ENCODE measurements at regions not wholly inside any gene's neighbourhood (a gene's known extent, or its start where the extent isn't known, plus 50 kb on each side); places are given as distances from the start of the nearest gene placed in this dataset.

DNA sequence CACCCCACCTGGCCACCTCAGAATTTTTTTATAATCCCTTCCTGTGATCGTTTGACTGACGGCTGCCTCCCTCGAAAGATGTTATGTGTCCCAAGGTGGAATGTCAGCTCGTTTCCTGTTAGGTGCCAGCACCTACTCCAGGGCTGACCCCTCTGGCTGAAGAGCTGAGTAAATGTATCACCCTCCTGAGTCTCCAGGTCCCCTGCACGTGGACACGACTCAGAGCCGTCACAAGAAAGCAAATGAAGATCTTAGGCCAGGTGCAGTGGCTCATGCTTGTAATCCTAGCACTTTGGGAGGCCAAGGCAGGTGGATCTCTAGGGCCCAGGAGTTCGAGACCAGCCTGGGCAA is 273.2 kb downstream of the C16orf95 start:
- TF ChIP-seq POLR2A (IDR thresholded peaks at IDR 0.05) (no peak), POLR2AphosphoS5 (IDR thresholded peaks at IDR 0.05) (no peak)
- TF ChIP-seq, protein P1, sequence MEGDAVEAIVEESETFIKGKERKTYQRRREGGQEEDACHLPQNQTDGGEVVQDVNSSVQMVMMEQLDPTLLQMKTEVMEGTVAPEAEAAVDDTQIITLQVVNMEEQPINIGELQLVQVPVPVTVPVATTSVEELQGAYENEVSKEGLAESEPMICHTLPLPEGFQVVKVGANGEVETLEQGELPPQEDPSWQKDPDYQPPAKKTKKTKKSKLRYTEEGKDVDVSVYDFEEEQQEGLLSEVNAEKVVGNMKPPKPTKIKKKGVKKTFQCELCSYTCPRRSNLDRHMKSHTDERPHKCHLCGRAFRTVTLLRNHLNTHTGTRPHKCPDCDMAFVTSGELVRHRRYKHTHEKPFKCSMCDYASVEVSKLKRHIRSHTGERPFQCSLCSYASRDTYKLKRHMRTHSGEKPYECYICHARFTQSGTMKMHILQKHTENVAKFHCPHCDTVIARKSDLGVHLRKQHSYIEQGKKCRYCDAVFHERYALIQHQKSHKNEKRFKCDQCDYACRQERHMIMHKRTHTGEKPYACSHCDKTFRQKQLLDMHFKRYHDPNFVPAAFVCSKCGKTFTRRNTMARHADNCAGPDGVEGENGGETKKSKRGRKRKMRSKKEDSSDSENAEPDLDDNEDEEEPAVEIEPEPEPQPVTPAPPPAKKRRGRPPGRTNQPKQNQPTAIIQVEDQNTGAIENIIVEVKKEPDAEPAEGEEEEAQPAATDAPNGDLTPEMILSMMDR (IDR thresholded peaks at IDR 0.05) = no peak
